Large intestine (tissue), 3 donors: ENCODE measurements at regions not wholly inside any gene's neighbourhood (a gene's known extent, or its start where the extent isn't known, plus 50 kb on each side); places are given as distances from the start of the nearest gene placed in this dataset.
"Not testable (repeated sequence)": the region's sequence is repeated elsewhere in the genome, so short reads cannot be mapped to it uniquely, and the experiment has no call there.

Source experiments
- DNase-seq, 2 donors: peaks; one replicate each; pipeline versions ENCODE4 v3.0.0 to v3.0.0-alpha.2; 2013
- H3K27ac ChIP-seq: one replicate; pipeline ENCODE4 v1.5.1; 2013; ENCODE audit warnings: low read length
- H3K27me3 ChIP-seq: 2 replicates; pipeline ENCODE4 v1.6.1; 2013; ENCODE audit warnings: low read length; ENCODE audit not compliant: control insufficient read depth, insufficient read depth
- H3K36me3 ChIP-seq: 2 replicates; pipeline ENCODE4 v1.6.1; 2013; ENCODE audit warnings: low read length; ENCODE audit not compliant: control insufficient read depth, insufficient read depth
- H3K4me1 ChIP-seq: one replicate; pipeline ENCODE4 v1.6.1; 2013; ENCODE audit warnings: low read length; ENCODE audit not compliant: control insufficient read depth, insufficient read depth
- H3K4me3 ChIP-seq: one replicate; pipeline ENCODE4 v1.5.1; 2013; ENCODE audit warnings: low read length
- H3K9me3 ChIP-seq: one replicate; pipeline ENCODE4 v1.6.1; 2013; ENCODE audit warnings: mild to moderate bottlenecking, low read depth, low read length, moderate library complexity; ENCODE audit not compliant: control insufficient read depth
- WGBS: methylation state at CpG from one replicate; pipeline ENCODE4 v1.1.5; 2013; ENCODE audit warnings: low lambda C conversion rate; ENCODE audit not compliant: insufficient coverage; 5-methylcytosine and 5-hydroxymethylcytosine counted together

GRCh38 chr1:64396817-64397216, 73.1 kb upstream of the CACHD1 start:
- H3K27ac ChIP-seq, result no peak overlapping the region
- no CpG with 5 or more reads among the region's 4 CpGs for WGBS
- no peaks in the 10 kb centered on the region for H3K36me3 ChIP-seq
- no peaks in the 10 kb centered on the region for H3K27me3 ChIP-seq
- peak; percentile 11 to 16 for DNase-seq
- H3K4me3 ChIP-seq, result no peak overlapping the region
- H3K9me3 ChIP-seq, result no peaks in the 10 kb centered on the region
- H3K4me1 ChIP-seq, result peaks cover 4% of the 10 kb centered on the region

- no peak for DNase-seq
- peaks cover 4% of the 10 kb centered on the region for H3K4me1 ChIP-seq
- 100% methylated on average over 1 of the region's 2 CpGs for WGBS
- no peaks in the 10 kb centered on the region for H3K36me3 ChIP-seq
- H3K9me3 ChIP-seq, result no peaks in the 10 kb centered on the region
- no peak overlapping the region for H3K27ac ChIP-seq
- H3K4me3 ChIP-seq, result no peak overlapping the region
- H3K27me3 ChIP-seq, result no peaks in the 10 kb centered on the region
These were observed 72.4 kb upstream of the CACHD1 start for GRCh38 chr1:64397541-64397940.

GRCh38 chr1:64398936-64399335, 71.0 kb upstream of the CACHD1 start:
- H3K9me3 ChIP-seq, result no peaks in the 10 kb centered on the region
- peaks cover 4% of the 10 kb centered on the region for H3K4me1 ChIP-seq
- no peak overlapping the region for H3K27ac ChIP-seq
- WGBS, result 57% methylated on average over 1 of the region's 5 CpGs
- peak; percentile 9 to 62 for DNase-seq
- H3K36me3 ChIP-seq, result no peaks in the 10 kb centered on the region
- no peaks in the 10 kb centered on the region for H3K27me3 ChIP-seq
- no peak overlapping the region for H3K4me3 ChIP-seq

DNA sequence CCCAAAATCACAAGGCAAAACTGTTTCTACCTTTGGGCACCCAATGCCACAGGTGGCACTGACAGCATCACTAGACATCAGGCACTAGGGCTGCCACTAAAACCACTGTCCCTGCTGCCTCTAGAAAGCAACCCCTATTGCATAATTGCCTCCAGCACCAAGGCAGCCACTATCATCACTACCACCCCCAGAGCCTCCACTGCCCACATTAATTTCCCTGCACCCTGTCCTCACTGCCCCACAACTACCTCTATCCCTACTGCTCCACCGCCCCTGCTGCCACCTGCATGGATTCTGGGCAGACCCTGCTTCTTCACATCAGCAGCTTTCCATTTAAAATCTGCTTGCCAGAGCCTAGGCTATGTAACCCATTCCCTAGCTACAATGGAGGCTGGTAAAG, 68.6 kb upstream of the CACHD1 start:
- Histone ChIP-seq H3K27me3 (no peaks in the 10 kb centered on the region), H3K27ac (no peak overlapping the region), H3K9me3 (no peaks in the 10 kb centered on the region), H3K36me3 (no peaks in the 10 kb centered on the region), H3K4me1 (peaks cover 4% of the 10 kb centered on the region), H3K4me3 (no peak overlapping the region)
- no CpG with 5 or more reads among the region's 1 CpG for WGBS
- DNase-seq, result no peak

DNA sequence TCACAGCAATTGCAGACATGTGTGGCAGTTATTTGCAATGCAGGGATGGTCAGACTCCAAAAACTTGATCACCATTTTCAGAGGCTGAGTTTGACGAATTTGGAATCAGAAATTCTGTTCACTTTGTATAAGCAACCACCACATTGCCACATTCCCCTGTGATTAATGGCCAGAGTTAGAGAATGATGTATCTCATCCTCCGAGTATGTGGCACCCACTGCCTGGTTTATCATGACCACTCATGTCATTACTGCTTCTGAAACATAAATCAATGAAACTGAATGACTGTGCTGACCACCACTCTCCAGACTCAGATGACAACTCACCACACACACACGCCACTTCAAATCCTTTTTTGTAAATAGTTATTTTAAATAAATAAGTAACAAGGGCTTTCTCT, 66.6 kb upstream of the CACHD1 start:
- no peaks in the 10 kb centered on the region for H3K9me3 ChIP-seq
- no peaks in the 10 kb centered on the region for H3K27me3 ChIP-seq
- peaks cover 4% of the 10 kb centered on the region for H3K4me1 ChIP-seq
- 83% methylated on average over 1 of the region's 3 CpGs for whole genome bisulfite sequencing
- no peak overlapping the region for H3K27ac ChIP-seq
- DNase-seq, result no peak
- H3K36me3 ChIP-seq, result no peaks in the 10 kb centered on the region
- H3K4me3 ChIP-seq, result no peak overlapping the region

- H3K9me3 ChIP-seq, result no peaks in the 10 kb centered on the region
- no peak for DNase-seq
- no peaks in the 10 kb centered on the region for H3K4me1 ChIP-seq
- no peaks in the 10 kb centered on the region for H3K36me3 ChIP-seq
- no peak overlapping the region for H3K4me3 ChIP-seq
- WGBS, result no CpG with 5 or more reads among the region's 1 CpG
- H3K27me3 ChIP-seq, result no peaks in the 10 kb centered on the region
- no peak overlapping the region for H3K27ac ChIP-seq
These were observed 65.7 kb upstream of the CACHD1 start for GRCh38 chr1:64404202-64404601.

- H3K9me3 ChIP-seq, result no peaks in the 10 kb centered on the region
- H3K36me3 ChIP-seq, result no peaks in the 10 kb centered on the region
- H3K27ac ChIP-seq, result no peak overlapping the region
- WGBS, result no CpG with 5 or more reads among the region's 1 CpG
- H3K27me3 ChIP-seq, result no peaks in the 10 kb centered on the region
- DNase-seq, result no peak
- H3K4me3 ChIP-seq, result no peak overlapping the region
- H3K4me1 ChIP-seq, result no peaks in the 10 kb centered on the region
These were observed 64.1 kb upstream of the CACHD1 start for GRCh38 chr1:64405833-64406232.

- no peak for DNase-seq
- no peak overlapping the region for H3K4me3 ChIP-seq
- no peaks in the 10 kb centered on the region for H3K36me3 ChIP-seq
- no peaks in the 10 kb centered on the region for H3K4me1 ChIP-seq
- no peaks in the 10 kb centered on the region for H3K27me3 ChIP-seq
- 80% methylated on average over 1 of the region's 1 CpG for WGBS
- no peak overlapping the region for H3K27ac ChIP-seq
- peaks cover 12% of the 10 kb centered on the region for H3K9me3 ChIP-seq
These were observed 59.7 kb upstream of the CACHD1 start for GRCh38 chr1:64410217-64410616.

- H3K27ac ChIP-seq, DNase-seq, H3K4me3 ChIP-seq, H3K4me1 ChIP-seq, H3K36me3 ChIP-seq, H3K27me3 ChIP-seq: not testable (repeated sequence)
- WGBS, result no CpG with 5 or more reads among the region's 56 CpGs
- peaks cover 12% of the 10 kb centered on the region for H3K9me3 ChIP-seq
These were observed 54.9 kb upstream of the CACHD1 start for GRCh38 chr1:64414855-64415546.

DNA sequence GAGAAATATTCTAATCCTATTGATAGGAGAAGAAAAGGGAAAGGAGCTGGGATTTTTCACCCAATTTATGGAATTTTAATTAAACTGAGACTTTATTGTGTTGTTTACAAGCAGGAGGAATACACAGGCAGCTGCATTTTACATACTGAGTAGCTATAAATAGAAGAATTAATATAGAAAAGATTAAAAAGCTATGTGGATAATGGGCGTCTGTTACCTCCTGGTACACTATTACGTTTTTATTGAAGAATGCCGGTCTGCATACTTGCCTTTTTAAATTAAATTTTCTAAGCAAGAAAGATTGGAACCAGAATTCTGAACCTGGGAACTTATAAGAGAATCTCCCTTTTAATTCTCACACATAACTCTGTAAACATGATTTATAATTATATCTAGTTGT, 52.1 kb upstream of the CACHD1 start:
- DNase-seq, result no peak
- Histone ChIP-seq H3K4me1 (no peaks in the 10 kb centered on the region), H3K27me3 (no peaks in the 10 kb centered on the region), H3K4me3 (no peak overlapping the region), H3K9me3 (peaks cover 12% of the 10 kb centered on the region), H3K36me3 (no peaks in the 10 kb centered on the region), H3K27ac (no peak overlapping the region)
- 100% methylated on average over 1 of the region's 3 CpGs for WGBS
